Right renal pelvis (tissue), 4 donors: ENCODE measurements at regions not wholly inside any gene's neighbourhood (a gene's known extent, or its start where the extent isn't known, plus 50 kb on each side); places are given as distances from the start of the nearest gene placed in this dataset.
"Not testable (repeated sequence)": the region's sequence is repeated elsewhere in the genome, so short reads cannot be mapped to it uniquely, and the experiment has no call there.

Experiments
- DNase-seq, 4 donors: peaks; one replicate each; pipeline ENCODE4 v3.0.0-alpha.2; 2013; ENCODE audit warnings: low read depth in 4 of 4, low spot score in 3 of 4, missing footprints in 1 of 4

- no peak for DNase-seq
Observed at GRCh38 chr7:115793958-115794702, 236.4 kb downstream of the TFEC start.

GRCh38 chr7:115789901-115790300 is 240.7 kb downstream of the TFEC start:
- no peak for DNase-seq

DNA sequence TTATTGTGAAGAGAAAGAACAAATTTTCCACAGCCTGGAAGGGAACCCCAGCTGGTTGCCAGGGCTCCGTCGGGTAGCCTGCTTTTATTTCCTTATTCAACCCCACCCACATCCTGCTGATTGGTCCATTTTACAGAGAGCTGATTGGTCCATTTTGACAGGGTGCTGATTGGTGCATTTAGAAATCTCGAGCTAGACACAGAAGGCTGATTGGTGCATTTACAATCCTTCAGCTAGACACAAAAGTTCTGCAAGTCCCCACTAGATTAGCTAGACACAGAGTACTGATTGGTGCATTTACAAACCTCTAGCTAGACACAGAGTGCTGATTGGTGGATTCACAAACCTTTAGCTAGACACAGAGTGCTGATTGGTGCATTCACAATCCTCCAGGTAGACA is 241.1 kb downstream of the TFEC start:
- DNase-seq = not testable (repeated sequence)

- DNase-seq = peak; percentile 12 to 48 (median 18)
Observed at GRCh38 chr7:115782696-115783490, 247.7 kb downstream of the TFEC start.

GRCh38 chr7:115779561-115779960 is 251.0 kb downstream of the TFEC start:
- DNase-seq = no peak

DNA sequence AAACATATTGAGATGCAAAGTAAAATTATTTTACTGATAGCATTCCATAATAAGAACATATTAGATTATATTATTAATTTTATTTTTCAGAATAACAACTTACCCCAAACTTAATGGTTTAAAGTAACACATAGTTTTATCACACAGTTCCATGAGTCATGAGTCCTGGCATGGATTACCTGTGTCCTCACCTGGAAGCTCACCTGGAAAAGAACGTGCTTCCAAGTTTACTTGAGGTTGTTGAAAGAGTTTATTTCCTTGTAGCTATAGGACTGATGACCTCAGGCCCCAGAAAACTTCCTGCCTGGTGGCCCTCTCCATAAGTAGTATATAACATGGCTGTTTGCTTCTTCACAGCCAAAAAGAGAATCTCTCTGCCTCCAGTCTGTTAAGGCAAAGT is 254.6 kb downstream of the TFEC start:
- no peak for DNase-seq

DNA sequence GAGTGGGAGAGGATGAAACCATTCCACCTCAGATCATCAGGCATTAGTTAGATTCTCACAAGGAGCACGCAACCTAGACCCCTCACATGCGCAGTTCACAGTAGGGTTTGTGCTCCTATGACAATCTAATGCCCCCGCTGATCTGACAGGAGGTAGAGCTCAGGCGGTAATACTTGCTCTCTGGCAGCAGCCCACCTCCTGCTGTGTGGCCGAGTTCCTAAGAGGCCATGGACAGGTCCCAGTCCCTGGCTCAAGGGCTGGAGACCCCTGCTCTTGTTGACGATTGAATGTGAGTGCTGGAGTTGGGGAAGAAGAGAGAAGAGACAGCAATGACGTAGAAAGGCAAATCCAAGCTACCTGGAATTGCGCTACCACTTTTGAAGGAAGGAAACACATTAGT is 267.2 kb downstream of the TFEC start:
- no peak for DNase-seq

DNA sequence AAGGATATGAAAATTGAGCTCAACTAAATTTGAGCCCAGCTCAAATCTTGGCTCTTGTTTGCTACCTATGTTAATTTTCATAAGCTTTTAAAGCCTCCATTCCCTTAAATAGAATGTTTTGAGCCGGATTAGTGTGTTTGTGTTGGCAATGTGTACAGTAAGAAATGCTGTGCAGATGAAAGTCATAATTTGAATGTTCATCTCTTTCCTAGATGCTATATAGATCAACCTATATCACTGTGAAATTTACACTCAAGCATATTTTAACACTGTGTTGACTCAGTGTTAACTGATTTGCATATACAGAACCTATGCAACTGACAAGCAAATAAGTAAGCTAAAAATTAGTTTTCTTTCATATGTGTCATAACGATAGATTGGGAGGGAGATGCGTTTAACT is 272.5 kb downstream of the TFEC start:
- DNase-seq = no peak

DNA sequence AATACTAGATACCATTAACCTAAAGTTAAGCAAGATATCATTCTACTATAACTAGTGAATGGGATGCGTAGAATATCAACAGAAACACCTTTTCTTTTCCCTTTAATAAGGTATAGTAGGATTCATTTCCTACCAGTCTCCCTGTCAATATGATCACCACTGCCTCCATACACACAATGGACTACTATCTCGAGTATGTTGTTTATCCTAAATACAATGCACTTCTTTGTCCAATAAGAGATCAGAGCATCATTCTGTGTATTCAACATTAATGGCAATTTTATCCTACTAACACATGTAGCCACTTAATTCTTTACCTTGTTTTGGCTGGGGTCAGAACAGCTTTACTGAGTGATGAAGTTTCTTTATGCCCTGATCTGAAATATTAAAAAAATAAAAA is 276.3 kb downstream of the TFEC start:
- DNase-seq = no peak

DNA sequence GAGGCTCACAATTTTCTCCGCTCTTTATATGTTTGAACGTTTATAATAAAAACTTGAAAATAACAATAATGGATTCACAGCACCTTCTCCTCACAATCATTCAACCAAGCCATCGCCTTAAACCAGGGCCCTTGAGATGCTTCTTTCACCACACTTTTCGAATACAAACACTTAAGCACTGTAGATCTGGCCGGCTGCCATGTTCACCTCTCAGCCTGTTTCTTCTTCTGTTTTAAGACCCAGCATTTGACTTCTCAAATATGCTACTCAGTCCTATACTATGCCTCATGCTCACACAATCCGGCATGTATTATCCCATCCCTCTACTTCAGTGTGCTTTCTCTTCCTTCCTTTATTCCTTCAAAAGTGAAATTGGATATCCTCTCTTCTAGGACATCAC is 280.6 kb downstream of the TFEC start:
- no peak for DNase-seq

- DNase-seq = no peak
Observed at GRCh38 chr7:115748123-115748738, 282.3 kb downstream of the TFEC start.

GRCh38 chr7:115747174-115747573 is 283.4 kb downstream of the TFEC start:
- DNase-seq = no peak

- no peak for DNase-seq
Observed at GRCh38 chr7:115740043-115740442, 290.5 kb downstream of the TFEC start.

- no peak for DNase-seq
Observed at GRCh38 chr7:115734641-115735040, 295.9 kb downstream of the TFEC start.

GRCh38 chr7:115731796-115732471 is 298.6 kb downstream of the TFEC start:
- DNase-seq = no peak

- no peak for DNase-seq
Observed at GRCh38 chr7:115728518-115728917, 302.0 kb downstream of the TFEC start.

GRCh38 chr7:115724400-115725056 is 306.0 kb downstream of the TFEC start:
- DNase-seq = no peak

DNA sequence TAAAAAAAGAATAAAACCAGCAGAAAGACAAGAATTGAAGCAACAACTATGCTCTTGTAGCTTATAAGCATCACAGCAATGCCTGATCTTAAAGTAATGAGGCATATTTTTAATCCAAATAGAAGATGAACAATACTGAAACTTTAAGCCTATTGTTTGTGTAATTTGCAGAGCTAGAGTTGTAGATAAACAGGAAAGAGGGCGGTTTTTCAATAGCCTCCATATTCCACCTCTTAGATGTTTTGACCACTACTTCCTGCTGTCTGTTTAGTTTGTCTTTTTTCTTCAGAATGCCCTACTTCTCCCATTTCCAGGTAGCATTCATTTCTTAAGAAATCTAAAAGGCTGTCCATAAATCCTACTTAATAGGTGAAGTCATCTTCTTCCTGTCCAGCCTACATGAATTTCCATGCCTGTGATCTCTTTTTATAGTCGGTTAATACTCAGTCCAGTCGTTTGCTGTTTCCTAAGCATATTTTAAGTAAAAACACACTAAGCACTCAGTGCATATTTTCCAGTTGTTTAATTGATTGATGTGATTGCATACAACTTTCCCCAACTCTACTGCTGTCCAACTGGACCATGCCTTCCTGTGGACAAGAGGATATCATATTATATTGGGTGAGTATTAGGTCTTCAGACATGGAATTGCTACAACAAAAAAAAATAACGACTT is 308.1 kb downstream of the TFEC start:
- no peak for DNase-seq

DNA sequence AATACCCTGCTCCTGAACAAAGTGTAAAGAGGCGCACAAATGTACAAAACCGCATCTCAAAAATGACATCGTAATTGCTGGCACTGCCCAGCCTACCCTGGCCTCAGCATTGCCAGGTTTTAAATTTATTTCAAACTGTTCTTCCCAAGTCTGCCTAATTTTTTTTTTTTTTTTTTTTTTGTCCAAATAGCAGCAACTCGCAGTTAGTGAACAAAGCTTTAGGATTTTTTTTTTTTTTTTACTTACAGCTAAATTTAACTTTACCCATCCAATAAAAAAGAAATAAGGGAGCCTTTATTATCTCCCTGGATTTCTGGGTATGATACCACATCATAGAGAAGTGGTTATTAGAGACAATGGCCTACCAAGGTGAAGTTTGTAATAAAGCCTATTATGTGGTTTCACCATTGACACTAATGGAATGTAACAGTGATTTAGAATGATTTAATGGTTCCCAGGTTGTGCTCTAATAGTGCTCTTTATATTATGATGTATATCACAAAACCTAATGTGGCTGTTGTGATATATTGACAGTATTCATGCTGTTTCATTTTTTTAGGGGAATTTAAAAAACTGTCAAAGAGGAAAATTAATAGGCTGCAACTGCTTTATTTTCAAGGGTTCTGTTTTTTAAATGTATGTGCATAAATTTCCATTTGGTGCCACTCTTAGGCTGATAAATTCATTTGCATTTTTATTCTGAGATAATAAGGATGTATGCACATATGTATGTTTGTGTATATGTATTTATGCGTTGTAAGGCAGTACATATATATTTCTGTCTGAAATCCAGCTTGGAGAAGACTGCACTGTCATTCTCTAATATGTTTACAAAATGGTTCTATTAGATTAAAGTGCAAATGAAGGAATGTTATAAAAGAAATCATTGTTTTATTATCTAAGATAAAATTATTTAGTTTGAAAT is 309.0 kb downstream of the TFEC start:
- no peak for DNase-seq
